ENCODE measurements at regions not wholly inside any gene's neighbourhood (a gene's known extent, or its start where the extent isn't known, plus 50 kb on each side); places are given as distances from the start of the nearest gene placed in this dataset.

GRCh38 chr12:91654087-91654486 lies 471.5 kb upstream of the DCN start:
- H3K4me3 Mint-ChIP-seq: no peak overlapping the region
- no peaks in the 10 kb centered on the region for H3K27me3 Mint-ChIP-seq (ENCODE audit: low read depth, poor library complexity)
- DNase-seq: no peak
- H3K27ac Mint-ChIP-seq: no peak overlapping the region
- H3K4me1 Mint-ChIP-seq: peaks cover 13% of the 10 kb centered on the region
- no peak for TF ChIP-seq CTCF (IDR thresholded peaks at IDR 0.05)
- peaks cover 11% of the 10 kb centered on the region for H3K9me3 Mint-ChIP-seq
- peaks cover 4% of the 10 kb centered on the region for H3K36me3 Mint-ChIP-seq (ENCODE audit: low read depth)

- no peak for DNase-seq
- peaks cover 4% of the 10 kb centered on the region for H3K36me3 Mint-ChIP-seq (ENCODE audit: low read depth)
- no peak overlapping the region for H3K27ac Mint-ChIP-seq
- H3K4me3 Mint-ChIP-seq: no peak overlapping the region
- TF ChIP-seq CTCF (IDR thresholded peaks at IDR 0.05): no peak
- peaks cover 13% of the 10 kb centered on the region for H3K4me1 Mint-ChIP-seq
- peaks cover 11% of the 10 kb centered on the region for H3K9me3 Mint-ChIP-seq
- H3K27me3 Mint-ChIP-seq (ENCODE audit: low read depth, poor library complexity): no peaks in the 10 kb centered on the region
Measured at GRCh38 chr12:91651728-91652127, 469.1 kb upstream of the DCN start.

GRCh38 chr12:91643763-91644162 lies 461.1 kb upstream of the DCN start:
- Mint-ChIP-seq H3K4me3 (no peak overlapping the region), H3K27me3 (ENCODE audit: low read depth, poor library complexity) (no peaks in the 10 kb centered on the region), H3K9me3 (no peaks in the 10 kb centered on the region), H3K4me1 (peaks cover 12% of the 10 kb centered on the region), H3K36me3 (ENCODE audit: low read depth) (no peaks in the 10 kb centered on the region), H3K27ac (no peak overlapping the region)
- TF ChIP-seq CTCF (IDR thresholded peaks at IDR 0.05): no peak
- no peak for DNase-seq

GRCh38 chr12:91640021-91640420 lies 457.4 kb upstream of the DCN start:
- H3K27me3 Mint-ChIP-seq (ENCODE audit: low read depth, poor library complexity): no peaks in the 10 kb centered on the region
- peaks cover 2% of the 10 kb centered on the region for H3K36me3 Mint-ChIP-seq (ENCODE audit: low read depth)
- H3K9me3 Mint-ChIP-seq: peaks cover 3% of the 10 kb centered on the region
- DNase-seq: no peak
- H3K4me1 Mint-ChIP-seq: peaks cover 2% of the 10 kb centered on the region
- no peak overlapping the region for H3K27ac Mint-ChIP-seq
- no peak for TF ChIP-seq CTCF (IDR thresholded peaks at IDR 0.05)
- H3K4me3 Mint-ChIP-seq: no peak overlapping the region

GRCh38 chr12:91639327-91639726 lies 456.7 kb upstream of the DCN start:
- no peak for TF ChIP-seq CTCF (IDR thresholded peaks at IDR 0.05)
- no peak overlapping the region for H3K27ac Mint-ChIP-seq
- no peak overlapping the region for H3K4me3 Mint-ChIP-seq
- DNase-seq: no peak
- peaks cover 6% of the 10 kb centered on the region for H3K36me3 Mint-ChIP-seq (ENCODE audit: low read depth)
- no peaks in the 10 kb centered on the region for H3K27me3 Mint-ChIP-seq (ENCODE audit: low read depth, poor library complexity)
- peaks cover 10% of the 10 kb centered on the region for H3K9me3 Mint-ChIP-seq
- H3K4me1 Mint-ChIP-seq: peaks cover 5% of the 10 kb centered on the region

GRCh38 chr12:91637789-91638624 lies 455.4 kb upstream of the DCN start:
- Mint-ChIP-seq H3K4me3 (no peak overlapping the region), H3K36me3 (ENCODE audit: low read depth) (peaks cover 6% of the 10 kb centered on the region), H3K9me3 (peaks cover 14% of the 10 kb centered on the region), H3K4me1 (peaks cover 5% of the 10 kb centered on the region), H3K27me3 (ENCODE audit: low read depth, poor library complexity) (no peaks in the 10 kb centered on the region), H3K27ac (no peak overlapping the region)
- no peak for DNase-seq
- no peak for TF ChIP-seq CTCF (IDR thresholded peaks at IDR 0.05)

Measured in nephron progenitor cell (in vitro differentiated cells).